Mesodermal cell (in vitro differentiated cells): ENCODE measurements at regions not wholly inside any gene's neighbourhood (a gene's known extent, or its start where the extent isn't known, plus 50 kb on each side); places are given as distances from the start of the nearest gene placed in this dataset.
"Not testable (repeated sequence)": the region's sequence is repeated elsewhere in the genome, so short reads cannot be mapped to it uniquely, and the experiment has no call there.

Source experiments
- H3K27ac ChIP-seq: 2 replicates; pipeline ENCODE4 v1.7.0; 2013; ENCODE audit warnings: mild to moderate bottlenecking, low read depth, low read length, moderate library complexity; ENCODE audit not compliant: severe bottlenecking
- H3K36me3 ChIP-seq: 2 replicates; pipeline ENCODE4 v1.7.1; 2013; ENCODE audit warnings: mild to moderate bottlenecking, low read length, moderate library complexity; ENCODE audit not compliant: control insufficient read depth, insufficient read depth
- H3K4me1 ChIP-seq: one replicate; pipeline ENCODE4 v1.7.1; 2013; ENCODE audit warnings: mild to moderate bottlenecking, low read length; ENCODE audit not compliant: insufficient read depth, control insufficient read depth, poor library complexity, severe bottlenecking
- H3K4me3 ChIP-seq: 2 replicates; pipeline ENCODE4 v1.7.0; 2013; ENCODE audit warnings: low read length, control low read depth, mild to moderate bottlenecking; ENCODE audit not compliant: insufficient read depth, poor library complexity, severe bottlenecking; ENCODE audit errors: extremely low read depth
- H3K9me3 ChIP-seq: 2 replicates; pipeline ENCODE4 v1.7.1; 2013; ENCODE audit warnings: mild to moderate bottlenecking, low read length, moderate library complexity; ENCODE audit not compliant: control insufficient read depth
- WGBS, 2 experiments: methylation state at CpG; one replicate each; pipeline ENCODE4 v1.1.5; 2013; ENCODE audit warnings: missing lambda C conversion rate in 2 of 2; ENCODE audit not compliant: insufficient coverage in 2 of 2; 5-methylcytosine and 5-hydroxymethylcytosine counted together

DNA sequence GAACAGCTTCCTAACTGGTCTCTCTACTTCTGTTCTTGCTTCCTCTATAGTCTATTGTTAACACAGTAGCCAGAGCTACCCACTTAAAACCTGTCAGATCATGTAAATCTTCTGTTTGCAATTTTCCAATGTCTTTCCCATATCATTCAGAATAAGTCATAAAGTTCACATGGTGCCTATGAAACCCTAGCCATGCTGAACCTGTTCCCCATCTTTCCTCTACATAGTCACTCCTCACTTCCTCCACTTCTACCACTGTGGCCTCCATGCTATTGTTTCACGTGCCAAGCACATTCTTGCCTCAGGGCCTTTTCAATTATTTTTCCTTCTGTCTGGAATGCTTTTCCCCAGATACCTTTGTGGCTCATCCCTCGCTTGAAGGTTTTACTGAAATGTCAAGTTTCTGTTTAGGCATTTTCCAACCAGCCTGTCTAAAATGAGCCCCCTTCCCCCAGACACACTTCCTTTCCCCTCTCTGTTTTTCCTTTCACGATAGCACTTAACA, 132.1 kb downstream of the DYRK2 start:
- Histone ChIP-seq H3K9me3 (no peaks in the 10 kb centered on the region), H3K4me1 (peaks cover 8% of the 10 kb centered on the region), H3K4me3 (no peak overlapping the region), H3K36me3 (no peaks in the 10 kb centered on the region), H3K27ac (no peak overlapping the region)
- 81 to 91% methylated on average over 2 to 3 of the region's 3 CpGs for WGBS, 2 experiments

- H3K27ac ChIP-seq, result no peak overlapping the region
- H3K9me3 ChIP-seq, result no peaks in the 10 kb centered on the region
- no peaks in the 10 kb centered on the region for H3K36me3 ChIP-seq
- H3K4me1 ChIP-seq, result peaks cover 8% of the 10 kb centered on the region
- H3K4me3 ChIP-seq, result no peak overlapping the region
- no CpG with 5 or more reads among the region's 1 CpG for WGBS, 2 experiments
Measured at GRCh38 chr12:67782573-67782972, 134.0 kb downstream of the DYRK2 start.

DNA sequence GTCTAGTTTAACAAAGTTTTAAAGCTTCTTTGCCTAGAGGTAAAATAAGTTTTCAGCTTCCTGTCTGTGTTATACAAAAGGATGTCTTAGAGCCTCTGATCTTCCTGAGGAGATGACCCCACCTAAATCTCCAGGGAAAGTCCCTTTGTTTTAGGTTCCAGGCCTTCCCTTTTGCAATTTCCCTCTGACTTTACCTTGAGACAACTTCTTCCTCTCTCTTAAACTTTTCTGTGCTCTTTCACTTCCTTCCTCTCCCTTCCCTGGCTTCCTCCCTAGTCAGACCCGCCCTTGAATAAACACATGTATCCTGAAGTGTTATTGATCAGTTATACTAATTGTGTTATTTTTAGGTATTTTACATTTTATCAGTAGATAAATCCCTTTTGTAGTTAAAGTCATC, 134.8 kb downstream of the DYRK2 start:
- no peak overlapping the region for H3K4me3 ChIP-seq
- H3K9me3 ChIP-seq, result no peaks in the 10 kb centered on the region
- H3K4me1 ChIP-seq, result peaks cover 8% of the 10 kb centered on the region
- WGBS, 2 experiments, result no CpG with 5 or more reads among the region's 1 CpG
- no peaks in the 10 kb centered on the region for H3K36me3 ChIP-seq
- H3K27ac ChIP-seq, result no peak overlapping the region

DNA sequence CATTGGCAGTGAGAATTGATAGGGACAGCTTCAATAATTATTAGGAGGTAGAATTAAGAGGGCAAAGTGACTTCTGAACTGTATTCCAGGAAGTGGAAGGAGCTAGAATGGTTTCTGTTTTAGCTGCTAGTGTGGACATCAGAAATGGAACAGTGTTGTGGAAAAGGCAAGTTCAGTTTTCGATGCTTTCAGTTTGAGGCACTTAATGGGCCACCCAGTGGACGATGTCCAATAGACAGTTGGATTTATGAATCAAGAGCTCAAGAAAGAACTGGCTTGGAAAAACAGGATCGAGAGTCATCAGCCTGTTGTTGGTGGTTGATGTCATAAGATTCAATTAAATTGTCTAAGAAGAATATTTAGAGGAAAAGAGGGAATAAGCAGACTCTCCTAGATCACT, 136.3 kb downstream of the DYRK2 start:
- H3K4me3 ChIP-seq, result no peak overlapping the region
- H3K36me3 ChIP-seq, result no peaks in the 10 kb centered on the region
- no peaks in the 10 kb centered on the region for H3K9me3 ChIP-seq
- 89 to 100% methylated on average over 3 of the region's 3 CpGs for WGBS, 2 experiments
- H3K27ac ChIP-seq, result no peak overlapping the region
- H3K4me1 ChIP-seq, result no peaks in the 10 kb centered on the region

GRCh38 chr12:67786086-67786485, 137.5 kb downstream of the DYRK2 start:
- no peaks in the 10 kb centered on the region for H3K4me1 ChIP-seq
- no peak overlapping the region for H3K27ac ChIP-seq
- WGBS, 2 experiments, result 93 to 100% methylated on average over 1 to 3 of the region's 3 CpGs
- no peaks in the 10 kb centered on the region for H3K36me3 ChIP-seq
- H3K4me3 ChIP-seq, result no peak overlapping the region
- no peaks in the 10 kb centered on the region for H3K9me3 ChIP-seq

DNA sequence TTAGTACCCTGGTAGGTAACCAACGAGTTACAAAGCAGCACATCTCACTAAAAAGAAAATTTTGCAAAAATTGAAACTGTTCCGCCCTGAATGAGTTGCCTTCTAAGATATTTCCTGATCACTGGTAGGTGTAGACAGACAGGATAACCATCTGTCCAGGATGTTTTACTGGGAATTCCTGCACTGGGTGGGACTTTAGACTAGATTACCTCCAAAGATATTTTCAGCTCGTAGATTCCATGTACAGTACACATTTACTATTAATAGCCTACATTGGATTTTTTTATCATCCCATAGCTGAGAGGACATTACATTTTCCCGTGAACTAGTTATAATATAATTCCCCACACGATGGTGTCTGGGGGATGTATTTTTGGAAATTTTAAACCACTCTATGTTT, 139.6 kb downstream of the DYRK2 start:
- no peaks in the 10 kb centered on the region for H3K4me1 ChIP-seq
- peaks cover 10% of the 10 kb centered on the region for H3K9me3 ChIP-seq
- H3K27ac ChIP-seq, result no peak overlapping the region
- 80 to 90% methylated on average over 1 to 2 of the region's 5 CpGs for WGBS, 2 experiments
- H3K4me3 ChIP-seq, result no peak overlapping the region
- H3K36me3 ChIP-seq, result no peaks in the 10 kb centered on the region

DNA sequence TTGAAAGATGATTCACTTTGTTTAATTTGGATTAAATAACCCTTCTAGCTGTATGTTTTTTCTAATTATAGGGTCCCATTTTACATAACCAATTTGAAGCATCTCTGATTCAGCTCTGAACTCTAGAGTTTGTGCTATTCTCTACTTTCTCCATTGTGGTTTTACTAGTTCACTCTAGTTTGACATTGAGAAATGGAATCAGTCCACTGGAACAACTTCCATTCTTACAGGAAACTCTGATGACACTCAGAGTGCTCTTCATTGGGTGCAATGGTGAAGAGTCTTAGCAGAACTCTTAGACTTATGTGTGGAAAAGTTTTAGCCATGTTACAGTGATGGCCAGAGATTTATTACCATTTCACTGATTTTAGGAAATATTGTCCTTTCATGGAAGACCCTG, 140.7 kb downstream of the DYRK2 start:
- H3K36me3 ChIP-seq, result no peaks in the 10 kb centered on the region
- no peaks in the 10 kb centered on the region for H3K4me1 ChIP-seq
- H3K9me3 ChIP-seq, result peaks cover 10% of the 10 kb centered on the region
- H3K4me3 ChIP-seq, result no peak overlapping the region
- H3K27ac ChIP-seq, result no peak overlapping the region

DNA sequence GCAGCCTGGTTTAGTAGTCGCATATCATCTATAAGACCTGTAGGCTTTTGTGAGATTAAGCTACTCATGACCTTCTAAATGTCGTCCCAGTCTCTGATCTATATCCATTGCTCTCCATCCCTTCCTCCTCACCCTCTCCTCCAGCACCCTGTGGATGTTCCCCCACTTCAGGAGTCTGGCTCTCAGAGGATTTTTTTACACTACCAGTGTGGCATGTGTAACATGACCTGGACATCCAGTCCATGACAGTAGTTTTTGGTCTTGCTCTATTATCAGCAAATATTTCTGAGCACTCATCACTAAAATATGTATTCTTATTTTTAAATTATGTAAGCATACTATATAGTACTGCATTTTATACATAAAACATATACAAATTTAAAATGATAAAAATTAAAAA, 142.1 kb downstream of the DYRK2 start:
- H3K4me1 ChIP-seq, result peaks cover 5% of the 10 kb centered on the region
- no peaks in the 10 kb centered on the region for H3K36me3 ChIP-seq
- 100% methylated on average over 2 of the region's 2 CpGs for WGBS, 2 experiments
- H3K9me3 ChIP-seq, result peaks cover 10% of the 10 kb centered on the region
- no peak overlapping the region for H3K27ac ChIP-seq
- no peak overlapping the region for H3K4me3 ChIP-seq

- H3K4me3 ChIP-seq, H3K36me3 ChIP-seq, H3K27ac ChIP-seq, H3K9me3 ChIP-seq, H3K4me1 ChIP-seq: not testable (repeated sequence)
- no CpG with 5 or more reads among the region's 3 CpGs for WGBS, 2 experiments
Measured at GRCh38 chr12:67791362-67791761, 142.8 kb downstream of the DYRK2 start.

GRCh38 chr12:67792185-67792584, 143.6 kb downstream of the DYRK2 start:
- Histone ChIP-seq H3K4me3 (no peak overlapping the region), H3K4me1 (peaks cover 8% of the 10 kb centered on the region), H3K36me3 (no peaks in the 10 kb centered on the region), H3K9me3 (peaks cover 10% of the 10 kb centered on the region), H3K27ac (no peak overlapping the region)
- WGBS, 2 experiments, result 88 to 90% methylated on average over 12 of the region's 12 CpGs

DNA sequence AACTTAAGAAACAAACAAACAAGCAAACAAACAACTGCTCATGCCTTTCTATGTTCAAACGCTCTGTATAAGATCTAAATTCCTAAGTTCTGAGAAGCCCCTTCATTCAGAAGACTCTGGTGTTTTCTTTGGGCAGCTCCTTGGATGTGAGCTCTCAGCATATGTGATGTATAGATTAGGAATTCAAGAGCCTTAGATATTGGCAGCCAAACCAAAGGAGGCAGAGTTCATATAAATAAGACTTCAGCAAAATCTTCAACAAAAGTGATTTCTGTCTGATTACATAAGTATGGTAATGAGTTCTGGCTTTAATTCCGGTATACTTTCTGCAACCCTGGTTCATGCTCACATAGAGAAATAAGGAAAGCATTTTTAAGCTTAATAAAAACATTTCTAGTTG, 145.6 kb downstream of the DYRK2 start:
- no CpG with 5 or more reads among the region's 2 CpGs for WGBS, 2 experiments
- H3K9me3 ChIP-seq, result peaks cover 10% of the 10 kb centered on the region
- no peak overlapping the region for H3K4me3 ChIP-seq
- no peak overlapping the region for H3K27ac ChIP-seq
- peaks cover 17% of the 10 kb centered on the region for H3K4me1 ChIP-seq
- H3K36me3 ChIP-seq, result no peaks in the 10 kb centered on the region

- no peak overlapping the region for H3K27ac ChIP-seq
- no peak overlapping the region for H3K4me3 ChIP-seq
- no CpG with 5 or more reads among the region's 2 CpGs for WGBS, 2 experiments
- H3K4me1 ChIP-seq, result peaks cover 20% of the 10 kb centered on the region
- H3K36me3 ChIP-seq, result no peaks in the 10 kb centered on the region
- peaks cover 10% of the 10 kb centered on the region for H3K9me3 ChIP-seq
Measured at GRCh38 chr12:67795236-67795635, 146.7 kb downstream of the DYRK2 start.
